HCT116 (cell line): ENCODE measurements at regions not wholly inside any gene's neighbourhood (a gene's known extent, or its start where the extent isn't known, plus 50 kb on each side); places are given as distances from the start of the nearest gene placed in this dataset.

Experiments used
- ATAC-seq: fragments of 200-7000 bp; cut with Tn5 transposase; 2 replicates; pipeline ENCODE4 v1.9.1; 2020; ENCODE audit warnings: mild to moderate bottlenecking, moderate library complexity
- BruUV-seq: library from RNA; stranded (reverse); fragments of 400-500 nt; replicated peaks from 2 replicates; lab custom pipeline; 2021; lab: Mats Ljungman, UMichigan
- CTCF ChIA-PET: fragments of 300-600 bp; sonication (Branson Sonifier 250); formaldehyde crosslinking; loops from one replicate; lab custom pipeline; 2021; ENCODE audit warnings: antibody characterized with exemption; lab: Charles Lee
- POLR2A ChIA-PET: fragments of 300-600, 350-600 bp; sonication (Branson Sonifier 250); formaldehyde crosslinking; loops from one replicate; lab custom pipeline; 2021; ENCODE audit warnings: antibody characterized with exemption; lab: Charles Lee
- RAD21 ChIA-PET, 2 experiments: fragments of 300-600 bp; sonication (Branson Sonifier 250); formaldehyde crosslinking; loops; one replicate each; lab custom pipeline; 2023; ENCODE audit warnings: low total read pairs in 2 of 2; ENCODE audit not compliant: uncharacterized antibody in 2 of 2, unreplicated experiment in 2 of 2, low non-redundant PET in 1 of 2; lab: Charles Lee
- DNase-seq: peaks from one replicate; pipeline ENCODE4 v3.0.0-alpha.2; 2010; ENCODE audit warnings: low read depth, low spot score
- H2AFZ ChIP-seq: fragments of 200-600 bp; shearing (Covaris generic), sonication (generic); 2 replicates; pipeline ENCODE4 v1.6.1; 2017; ENCODE audit warnings: low read depth, mixed run types, mixed read lengths, antibody characterized with exemption, low read length; ENCODE audit not compliant: poor library complexity, severe bottlenecking
- H3K27ac ChIP-seq: 2 replicates; pipeline ENCODE4 v1.5.1; 2012; ENCODE audit warnings: low read depth, low read length
- H3K27me3 ChIP-seq: fragments of 200-600 bp; sonication (generic); 2 replicates; pipeline ENCODE4 v1.6.1; 2016; ENCODE audit warnings: mixed run types, low read length, mixed read lengths; ENCODE audit not compliant: insufficient read depth
- H3K36me3 ChIP-seq, 2 experiments: fragments of 200-500 bp in 1 of 2; fragments of 200-600 bp in 1 of 2; sonication (Bioruptor generic) in 1 of 2; sonication (generic) in 1 of 2; 2 replicates each; pipeline versions ENCODE4 v1.5.1 to v1.6.1; 2014 to 2016; ENCODE audit warnings: low read length in 2 of 2, inconsistent platforms in 1 of 2, mixed read lengths in 1 of 2, mixed run types in 1 of 2; ENCODE audit not compliant: insufficient read depth in 2 of 2, control insufficient read depth in 1 of 2
- H3K4me1 ChIP-seq, 2 experiments: fragments of 200-600 bp in 1 of 2; sonication (generic) in 1 of 2; 2 replicates each; pipeline versions ENCODE4 v1.5.1 to v1.6.1; 2012 to 2017; ENCODE audit warnings: low read length in 2 of 2, inconsistent platforms in 1 of 2, mild to moderate bottlenecking in 1 of 2, mixed read lengths in 1 of 2, mixed run types in 1 of 2, moderate library complexity in 1 of 2; ENCODE audit not compliant: insufficient read depth in 2 of 2, control insufficient read depth in 1 of 2
- H3K4me2 ChIP-seq: fragments of 200-600 bp; sonication (generic); 2 replicates; pipeline ENCODE4 v1.6.1; 2017; ENCODE audit warnings: mixed run types, low read length, mixed read lengths
- H3K4me3 ChIP-seq, 2 experiments: fragments of 200-600 bp in 1 of 2; sonication (generic) in 1 of 2; replicated peaks in 1 of 2; 2 replicates each; pipeline ENCODE4 v1.5.1; 2011 to 2016; ENCODE audit warnings: low read length in 2 of 2, control low read depth in 1 of 2, low read depth in 1 of 2, mild to moderate bottlenecking in 1 of 2, mixed read lengths in 1 of 2, mixed run types in 1 of 2
- H3K79me2 ChIP-seq: fragments of 200-600 bp; sonication (generic); 2 replicates; pipeline ENCODE4 v1.6.1; 2017; ENCODE audit warnings: mild to moderate bottlenecking, mixed run types, low read length, moderate library complexity, mixed read lengths; ENCODE audit not compliant: insufficient read depth
- H3K9ac ChIP-seq: fragments of 200-600 bp; sonication (generic); 2 replicates; pipeline ENCODE4 v1.6.1; 2016; ENCODE audit warnings: low read length, mixed read lengths
- H3K9me2 ChIP-seq: fragments of 200-600 bp; sonication (generic), shearing (Covaris generic); 2 replicates; pipeline ENCODE4 v1.6.1; 2017; ENCODE audit warnings: mixed run types, mild to moderate bottlenecking, moderate library complexity; ENCODE audit not compliant: insufficient read depth
- H3K9me3 ChIP-seq, 2 experiments: fragments of 200-500 bp in 1 of 2; fragments of 200-600 bp in 1 of 2; sonication (Bioruptor generic) in 1 of 2; sonication (generic) in 1 of 2; 2 replicates each; pipeline ENCODE4 v1.6.1; 2014 to 2017; ENCODE audit warnings: low read length in 2 of 2, mixed read lengths in 2 of 2, inconsistent platforms in 1 of 2, low read depth in 1 of 2, mild to moderate bottlenecking in 1 of 2, mixed run types in 1 of 2, moderate library complexity in 1 of 2; ENCODE audit not compliant: control insufficient read depth in 1 of 2, insufficient read depth in 1 of 2
- H4K20me1 ChIP-seq: fragments of 200-600 bp; sonication (generic), shearing (Covaris generic); 2 replicates; pipeline ENCODE4 v1.6.1; 2017; ENCODE audit warnings: mixed run types, mild to moderate bottlenecking, moderate library complexity; ENCODE audit not compliant: insufficient read depth
- EGR1 ChIP-seq: IDR thresholded peaks from 2 replicates; pipeline ENCODE4 v1.6.1; 2012; ENCODE audit warnings: low read depth
- ELF1 ChIP-seq: IDR thresholded peaks from 2 replicates; pipeline ENCODE4 v1.6.1; 2012; ENCODE audit warnings: low read depth, borderline replicate concordance
- EZH2phosphoT487 ChIP-seq: fragments of 200-600 bp; IDR thresholded peaks from 2 replicates; pipeline ENCODE4 v1.6.1; 2018; ENCODE audit warnings: antibody characterized with exemption, borderline replicate concordance
- MAX ChIP-seq: IDR thresholded peaks from 2 replicates; pipeline ENCODE4 v1.6.1; 2012
- POLR2AphosphoS5 ChIP-seq: IDR thresholded peaks from 2 replicates; pipeline ENCODE4 v1.6.1; 2011; ENCODE audit warnings: mild to moderate bottlenecking, low read depth, low read length, moderate library complexity
- RAD21 ChIP-seq: IDR thresholded peaks from 2 replicates; pipeline ENCODE4 v1.6.1; 2012; ENCODE audit warnings: low read depth, mild to moderate bottlenecking
- REST ChIP-seq: IDR thresholded peaks from 2 replicates; pipeline ENCODE4 v1.6.1; 2012; ENCODE audit warnings: low read depth
- SIN3A ChIP-seq: IDR thresholded peaks from 2 replicates; pipeline ENCODE4 v1.6.1; 2012; ENCODE audit warnings: low read depth
- TCF7L2 ChIP-seq: IDR thresholded peaks from 2 replicates; pipeline ENCODE4 v1.7.0; 2011; ENCODE audit warnings: borderline replicate concordance, inconsistent platforms; ENCODE audit not compliant: insufficient read depth, insufficient read length; ENCODE audit errors: extremely low read depth
- ZBTB33 ChIP-seq: IDR thresholded peaks from 2 replicates; pipeline ENCODE4 v1.6.1; 2011; ENCODE audit warnings: mild to moderate bottlenecking, low read length, moderate library complexity; ENCODE audit not compliant: insufficient replicate concordance; ENCODE audit errors: extremely low read depth
- ZFX ChIP-seq: fragments of 450-650 bp; IDR thresholded peaks from 2 replicates; pipeline ENCODE4 v1.6.1; 2017
- ZNF274 ChIP-seq: fragments of 200-500 bp; sonication (Bioruptor generic); IDR thresholded peaks from 2 replicates; pipeline ENCODE4 v1.6.1; 2014; ENCODE audit warnings: mild to moderate bottlenecking, low read depth, low read length, inconsistent platforms
- intact Hi-C: fragments of 100-400 bp; cut with micrococcal nuclease; formaldehyde crosslinking; loops from 2 replicates; pipeline ENCODE4 v1.10.0; 2022
- TF ChIP-seq, protein P1 (sequence below), 3 experiments: fragments of 200-600 bp in 1 of 3; sonication (generic) in 1 of 3; IDR thresholded peaks in 2 of 3; conservative IDR thresholded peaks in 1 of 3; 2 replicates each; pipeline ENCODE4 v1.5.1; 2012 to 2017; ENCODE audit warnings: low read depth in 2 of 3, low read length in 2 of 3, antibody characterized with exemption in 1 of 3, borderline replicate concordance in 1 of 3, control low read depth in 1 of 3, mild to moderate bottlenecking in 1 of 3, mixed read lengths in 1 of 3, mixed run types in 1 of 3, moderate library complexity in 1 of 3; ENCODE audit not compliant: insufficient read depth in 1 of 3

DNA sequence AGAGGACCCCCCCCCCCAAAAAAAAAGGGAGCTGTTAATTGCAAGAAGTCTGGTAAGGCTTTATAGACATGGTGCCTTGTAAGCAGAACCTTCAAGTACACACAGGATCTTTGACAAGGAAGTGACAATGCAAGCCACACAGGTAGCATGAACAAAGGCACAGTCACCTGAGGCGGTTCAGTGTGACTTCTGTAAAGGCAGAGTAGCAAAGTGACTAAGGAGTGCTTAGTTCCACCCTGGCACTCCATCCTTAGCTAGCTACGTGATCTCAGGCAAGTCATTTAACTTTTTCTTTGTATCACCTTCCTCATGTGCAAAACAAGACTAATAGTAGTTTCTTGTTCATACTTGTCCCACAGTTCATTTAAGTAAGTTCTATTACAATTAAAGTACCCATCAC is 282.0 kb downstream of the PRELID2 start:
- no peak overlapping the region for H3K9ac ChIP-seq
- intact Hi-C loops = no loop called here
- H4K20me1 ChIP-seq = no peaks in the 10 kb centered on the region
- H3K36me3 ChIP-seq = no peaks in the 10 kb centered on the region
- H3K79me2 ChIP-seq = no peaks in the 10 kb centered on the region
- DNase-seq = no peak
- H2AFZ ChIP-seq = no peak overlapping the region
- POLR2A ChIA-PET = no interaction called here
- H3K9me3 ChIP-seq = no peaks in the 10 kb centered on the region
- CTCF ChIA-PET = no interaction called here
- no peak overlapping the region for H3K4me2 ChIP-seq
- RAD21 ChIA-PET = no interaction called here
- ATAC-seq = no peak
- H3K27me3 ChIP-seq = no peaks in the 10 kb centered on the region
- H3K9me2 ChIP-seq = no peaks in the 10 kb centered on the region
- TF ChIP-seq POLR2AphosphoS5 (no peak), ZNF274 (no peak), TCF7L2 (no peak), REST (no peak), EZH2phosphoT487 (no peak), MAX (no peak), RAD21 (no peak), EGR1 (no peak), SIN3A (no peak), ELF1 (no peak), ZBTB33 (no peak), ZFX (no peak)
- TF ChIP-seq, protein P1, sequence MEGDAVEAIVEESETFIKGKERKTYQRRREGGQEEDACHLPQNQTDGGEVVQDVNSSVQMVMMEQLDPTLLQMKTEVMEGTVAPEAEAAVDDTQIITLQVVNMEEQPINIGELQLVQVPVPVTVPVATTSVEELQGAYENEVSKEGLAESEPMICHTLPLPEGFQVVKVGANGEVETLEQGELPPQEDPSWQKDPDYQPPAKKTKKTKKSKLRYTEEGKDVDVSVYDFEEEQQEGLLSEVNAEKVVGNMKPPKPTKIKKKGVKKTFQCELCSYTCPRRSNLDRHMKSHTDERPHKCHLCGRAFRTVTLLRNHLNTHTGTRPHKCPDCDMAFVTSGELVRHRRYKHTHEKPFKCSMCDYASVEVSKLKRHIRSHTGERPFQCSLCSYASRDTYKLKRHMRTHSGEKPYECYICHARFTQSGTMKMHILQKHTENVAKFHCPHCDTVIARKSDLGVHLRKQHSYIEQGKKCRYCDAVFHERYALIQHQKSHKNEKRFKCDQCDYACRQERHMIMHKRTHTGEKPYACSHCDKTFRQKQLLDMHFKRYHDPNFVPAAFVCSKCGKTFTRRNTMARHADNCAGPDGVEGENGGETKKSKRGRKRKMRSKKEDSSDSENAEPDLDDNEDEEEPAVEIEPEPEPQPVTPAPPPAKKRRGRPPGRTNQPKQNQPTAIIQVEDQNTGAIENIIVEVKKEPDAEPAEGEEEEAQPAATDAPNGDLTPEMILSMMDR (IDR thresholded peaks at IDR 0.05 in 2 of 3, conservative IDR thresholded peaks at IDR 0.05 in 1 of 3; ENCODE audit: borderline replicate concordance in 1 of 3, insufficient read depth in 1 of 3, low read depth in 2 of 3, low read length in 2 of 3) = no peak
- no TSS peak for BruUV-seq
- H3K27ac ChIP-seq = no peak overlapping the region
- peaks cover 6 to 22% of the 10 kb centered on the region in 2 experiments; a peak in 3 of 4 replicates for H3K4me1 ChIP-seq
- H3K4me3 ChIP-seq = no peak overlapping the region
